ENCODE measurements at regions not wholly inside any gene's neighbourhood (a gene's known extent, or its start where the extent isn't known, plus 50 kb on each side); places are given as distances from the start of the nearest gene placed in this dataset.

- DNase-seq (ENCODE audit: low read depth), result no peak
- H3K4me3 ChIP-seq (ENCODE audit: low read depth, low read length), result no peak overlapping the region
- TF ChIP-seq CTCF (conservative IDR thresholded peaks at IDR 0.05; ENCODE audit: low read depth, low read length), result no peak
Observed at GRCh38 chr14:27387463-27387862, 789.6 kb upstream of the NOVA1 start.

- TF ChIP-seq CTCF (conservative IDR thresholded peaks at IDR 0.05; ENCODE audit: low read depth, low read length), result no peak
- no peak for DNase-seq (ENCODE audit: low read depth)
Observed at GRCh38 chr14:27389402-27389801, 791.6 kb upstream of the NOVA1 start.

GRCh38 chr14:27390155-27390554, 792.3 kb upstream of the NOVA1 start:
- TF ChIP-seq CTCF (conservative IDR thresholded peaks at IDR 0.05; ENCODE audit: low read depth, low read length), result no peak
- no peak overlapping the region for H3K4me3 ChIP-seq (ENCODE audit: low read depth, low read length)
- DNase-seq (ENCODE audit: low read depth), result no peak

More at GRCh38 chr14:27389402-27389801, 791.6 kb upstream of the NOVA1 start:
- no peak overlapping the region for H3K4me3 ChIP-seq (ENCODE audit: low read depth, low read length)

DNA sequence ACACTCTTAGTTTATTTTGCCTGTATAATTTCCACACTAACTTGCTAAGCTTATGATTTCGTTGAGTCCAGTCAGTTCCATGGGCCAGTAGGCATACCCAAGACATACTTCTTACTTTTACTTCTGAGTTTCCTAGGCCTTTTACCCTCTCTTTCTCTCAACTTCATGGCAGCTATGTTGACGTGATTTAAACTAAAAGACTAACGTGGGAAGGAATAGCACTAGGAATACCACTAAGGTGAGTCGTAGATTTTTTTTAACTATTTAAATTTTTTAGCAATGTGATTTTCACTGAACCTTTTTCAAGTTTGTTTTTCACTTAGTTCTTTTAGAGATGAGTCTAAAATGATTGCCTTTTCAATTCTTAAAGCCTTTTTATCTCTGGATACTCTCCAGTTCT, 793.5 kb upstream of the NOVA1 start:
- no peak overlapping the region for H3K4me3 ChIP-seq (ENCODE audit: low read depth, low read length)
- no peak for DNase-seq (ENCODE audit: low read depth)
- TF ChIP-seq CTCF (conservative IDR thresholded peaks at IDR 0.05; ENCODE audit: low read depth, low read length), result no peak

DNA sequence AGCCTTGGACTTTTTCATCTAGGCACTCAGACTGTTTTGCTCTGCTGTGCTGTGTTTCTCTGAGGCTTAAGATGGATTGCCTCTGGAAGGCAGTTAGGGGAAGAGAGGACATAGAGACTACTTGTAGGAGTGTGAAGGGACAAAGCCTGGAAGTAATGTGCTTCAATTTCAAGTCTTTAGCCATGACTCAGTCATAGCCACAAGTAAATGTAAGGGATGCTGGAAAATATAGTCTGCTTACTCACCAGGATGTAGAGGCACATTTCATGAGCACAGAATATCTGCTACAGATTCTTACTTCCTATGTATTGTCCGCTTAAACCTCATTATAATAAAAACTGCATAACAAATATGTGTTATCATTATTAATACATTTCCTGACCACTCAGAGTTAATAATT, 794.3 kb upstream of the NOVA1 start:
- H3K4me3 ChIP-seq (ENCODE audit: low read depth, low read length), result no peak overlapping the region
- no peak for TF ChIP-seq CTCF (conservative IDR thresholded peaks at IDR 0.05; ENCODE audit: low read depth, low read length)
- DNase-seq (ENCODE audit: low read depth), result no peak

GRCh38 chr14:27409944-27410343, 812.1 kb upstream of the NOVA1 start:
- no peak for DNase-seq (ENCODE audit: low read depth)
- no peak overlapping the region for H3K4me3 ChIP-seq (ENCODE audit: low read depth, low read length)
- TF ChIP-seq CTCF (conservative IDR thresholded peaks at IDR 0.05; ENCODE audit: low read depth, low read length), result no peak

DNA sequence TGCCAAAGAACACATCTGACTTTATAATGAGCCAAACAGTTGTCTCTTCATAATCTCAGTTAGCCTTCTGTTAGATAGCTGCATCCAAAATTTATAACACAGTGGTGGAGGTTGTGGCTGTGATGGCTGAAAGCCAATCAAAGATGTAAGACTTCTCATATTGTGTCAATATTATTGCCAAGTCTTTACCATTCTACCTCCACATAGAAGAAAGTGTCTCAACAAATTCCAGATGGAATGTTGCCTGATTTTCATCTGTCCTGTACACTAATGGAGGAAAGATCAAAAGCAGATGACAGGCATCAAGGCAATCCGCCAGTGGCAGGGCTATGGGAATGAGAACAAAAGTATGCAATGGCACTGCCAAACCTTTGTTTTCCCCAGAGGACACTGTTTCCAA, 813.1 kb upstream of the NOVA1 start:
- H3K4me3 ChIP-seq (ENCODE audit: low read depth, low read length), result no peak overlapping the region
- DNase-seq (ENCODE audit: low read depth), result no peak
- no peak for TF ChIP-seq CTCF (conservative IDR thresholded peaks at IDR 0.05; ENCODE audit: low read depth, low read length)
